ENCODE measurements at regions not wholly inside any gene's neighbourhood (a gene's known extent, or its start where the extent isn't known, plus 50 kb on each side); places are given as distances from the start of the nearest gene placed in this dataset.

DNA sequence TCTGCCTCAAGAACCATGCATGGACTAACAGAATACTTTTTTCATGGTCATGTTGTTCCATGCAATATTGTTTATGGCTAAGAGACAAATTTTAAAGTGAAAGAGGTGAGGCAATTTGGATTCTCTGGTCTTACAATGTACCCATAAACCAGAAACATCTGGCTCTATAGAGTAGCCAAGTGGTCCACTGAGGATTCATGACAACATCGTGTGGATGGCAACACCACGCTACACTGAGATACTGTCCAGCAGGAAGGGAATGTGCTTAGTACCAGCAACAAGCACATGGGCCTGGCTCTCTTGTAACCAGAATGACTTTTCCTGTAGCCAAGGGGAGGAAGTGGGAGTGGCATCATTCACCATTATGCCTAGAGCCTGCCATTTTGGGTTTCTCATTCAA lies 218.2 kb downstream of the GADD45G start:
- TF ChIP-seq, protein P1, sequence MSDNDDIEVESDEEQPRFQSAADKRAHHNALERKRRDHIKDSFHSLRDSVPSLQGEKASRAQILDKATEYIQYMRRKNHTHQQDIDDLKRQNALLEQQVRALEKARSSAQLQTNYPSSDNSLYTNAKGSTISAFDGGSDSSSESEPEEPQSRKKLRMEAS (IDR thresholded peaks at IDR 0.05): no peak
- TF ChIP-seq SP1 (IDR thresholded peaks at IDR 0.05; ENCODE audit: low read depth, low read length) (no peak), EP300 (IDR thresholded peaks at IDR 0.05; ENCODE audit: borderline replicate concordance in 1 of 2, low read depth in 2 of 2, low read length in 2 of 2) (no peak), CHD2 (IDR thresholded peaks at IDR 0.05; ENCODE audit: low read length) (no peak)
- TF ChIP-seq, protein P2, sequence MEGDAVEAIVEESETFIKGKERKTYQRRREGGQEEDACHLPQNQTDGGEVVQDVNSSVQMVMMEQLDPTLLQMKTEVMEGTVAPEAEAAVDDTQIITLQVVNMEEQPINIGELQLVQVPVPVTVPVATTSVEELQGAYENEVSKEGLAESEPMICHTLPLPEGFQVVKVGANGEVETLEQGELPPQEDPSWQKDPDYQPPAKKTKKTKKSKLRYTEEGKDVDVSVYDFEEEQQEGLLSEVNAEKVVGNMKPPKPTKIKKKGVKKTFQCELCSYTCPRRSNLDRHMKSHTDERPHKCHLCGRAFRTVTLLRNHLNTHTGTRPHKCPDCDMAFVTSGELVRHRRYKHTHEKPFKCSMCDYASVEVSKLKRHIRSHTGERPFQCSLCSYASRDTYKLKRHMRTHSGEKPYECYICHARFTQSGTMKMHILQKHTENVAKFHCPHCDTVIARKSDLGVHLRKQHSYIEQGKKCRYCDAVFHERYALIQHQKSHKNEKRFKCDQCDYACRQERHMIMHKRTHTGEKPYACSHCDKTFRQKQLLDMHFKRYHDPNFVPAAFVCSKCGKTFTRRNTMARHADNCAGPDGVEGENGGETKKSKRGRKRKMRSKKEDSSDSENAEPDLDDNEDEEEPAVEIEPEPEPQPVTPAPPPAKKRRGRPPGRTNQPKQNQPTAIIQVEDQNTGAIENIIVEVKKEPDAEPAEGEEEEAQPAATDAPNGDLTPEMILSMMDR (IDR thresholded peaks at IDR 0.05; ENCODE audit: control extremely low read depth in 1 of 3, insufficient read depth in 1 of 3, low read depth in 1 of 3, low read length in 3 of 3): no peak
- TF ChIP-seq, protein P3, sequence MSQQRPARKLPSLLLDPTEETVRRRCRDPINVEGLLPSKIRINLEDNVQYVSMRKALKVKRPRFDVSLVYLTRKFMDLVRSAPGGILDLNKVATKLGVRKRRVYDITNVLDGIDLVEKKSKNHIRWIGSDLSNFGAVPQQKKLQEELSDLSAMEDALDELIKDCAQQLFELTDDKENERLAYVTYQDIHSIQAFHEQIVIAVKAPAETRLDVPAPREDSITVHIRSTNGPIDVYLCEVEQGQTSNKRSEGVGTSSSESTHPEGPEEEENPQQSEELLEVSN (IDR thresholded peaks at IDR 0.05): no peak

All from H1 (cell line).